CD4-positive, alpha-beta T cell (primary cell): ENCODE measurements at regions not wholly inside any gene's neighbourhood (a gene's known extent, or its start where the extent isn't known, plus 50 kb on each side); places are given as distances from the start of the nearest gene placed in this dataset.

Source experiments
- ATAC-seq: fragments of 200-7000 bp; cut with Tn5 transposase; one replicate; pipeline ENCODE4 v1.10.0; 2022; ENCODE audit warnings: mild to moderate bottlenecking; ENCODE audit not compliant: poor library complexity
- CTCF ChIA-PET: fragments of 350-600 bp; sonication (Branson Sonifier 250); formaldehyde crosslinking; loops from one replicate; lab custom pipeline; 2021; ENCODE audit warnings: antibody characterized with exemption, inconsistent platforms; lab: Charles Lee
- POLR2A ChIA-PET: fragments of 350-600 bp; sonication (Branson Sonifier 250); formaldehyde crosslinking; loops from one replicate; lab custom pipeline; 2021; ENCODE audit warnings: antibody characterized with exemption, inconsistent platforms; lab: Charles Lee
- DNase-seq, 14 experiments: peaks; one replicate each; pipeline ENCODE4 v3.0.0-alpha.2; 2013 to 2020; ENCODE audit warnings: mixed read lengths in 2 of 14
- H3K27ac ChIP-seq, 2 donors: one replicate each; pipeline versions ENCODE4 v1.5.1 to v1.7.0; 2013; ENCODE audit warnings: low read length in 2 of 2, low read depth in 1 of 2, mild to moderate bottlenecking in 1 of 2
- H3K27me3 ChIP-seq, 2 experiments: 1 replicate in 1 of 2; 2 replicates in 1 of 2; pipeline versions ENCODE4 v1.6.1 to v1.7.0; 2013; ENCODE audit warnings: low read length in 2 of 2, control low read depth in 1 of 2, mild to moderate bottlenecking in 1 of 2, moderate library complexity in 1 of 2; ENCODE audit not compliant: insufficient read depth in 2 of 2, control insufficient read depth in 1 of 2
- H3K36me3 ChIP-seq: one replicate; pipeline ENCODE4 v1.6.1; 2013; ENCODE audit warnings: low read length, control low read depth; ENCODE audit not compliant: insufficient read depth
- H3K4me1 ChIP-seq: one replicate; pipeline ENCODE4 v1.6.1; 2013; ENCODE audit warnings: low read length, control low read depth; ENCODE audit not compliant: insufficient read depth
- H3K4me3 ChIP-seq: one replicate; pipeline ENCODE4 v1.5.1; 2013; ENCODE audit warnings: mild to moderate bottlenecking, low read length, moderate library complexity
- H3K9me3 ChIP-seq, 2 experiments: 1 replicate in 1 of 2; 2 replicates in 1 of 2; pipeline versions ENCODE4 v1.6.1 to v1.7.0; 2013; ENCODE audit warnings: low read length in 2 of 2, mild to moderate bottlenecking in 2 of 2, control low read depth in 1 of 2, moderate library complexity in 1 of 2; ENCODE audit not compliant: control insufficient read depth in 1 of 2, insufficient read depth in 1 of 2
- H3K27ac Mint-ChIP-seq: one replicate; pipeline ENCODE4 v1.8.0; 2020; ENCODE audit warnings: mixed read lengths
- H3K27me3 Mint-ChIP-seq: one replicate; pipeline ENCODE4 v1.8.0; 2021; ENCODE audit warnings: mixed read lengths
- H3K36me3 Mint-ChIP-seq: one replicate; pipeline ENCODE4 v1.8.0; 2021; ENCODE audit warnings: low read depth, mixed read lengths
- H3K4me1 Mint-ChIP-seq: one replicate; pipeline ENCODE4 v1.8.0; 2021; ENCODE audit warnings: low read depth, mixed read lengths
- H3K4me3 Mint-ChIP-seq: one replicate; pipeline ENCODE4 v1.8.0; 2020; ENCODE audit warnings: mild to moderate bottlenecking, mixed read lengths
- H3K9me3 Mint-ChIP-seq: one replicate; pipeline ENCODE4 v1.8.0; 2020; ENCODE audit warnings: mixed read lengths
- intact Hi-C, 2 experiments: fragments of 100-400 bp; cut with DNase I in 1 of 2; cut with micrococcal nuclease in 1 of 2; formaldehyde crosslinking; loops; one replicate each; pipeline versions ENCODE4 v1.15.1 to v1.9.0; 2023 to 2025; cut with DNase I, micrococcal nuclease
- TF ChIP-seq, protein P1 (sequence below): fragments of 200-600 bp; IDR thresholded peaks from one replicate; pipeline ENCODE4 v1.8.0; 2022; ENCODE audit warnings: antibody characterized with exemption, mild to moderate bottlenecking

DNA sequence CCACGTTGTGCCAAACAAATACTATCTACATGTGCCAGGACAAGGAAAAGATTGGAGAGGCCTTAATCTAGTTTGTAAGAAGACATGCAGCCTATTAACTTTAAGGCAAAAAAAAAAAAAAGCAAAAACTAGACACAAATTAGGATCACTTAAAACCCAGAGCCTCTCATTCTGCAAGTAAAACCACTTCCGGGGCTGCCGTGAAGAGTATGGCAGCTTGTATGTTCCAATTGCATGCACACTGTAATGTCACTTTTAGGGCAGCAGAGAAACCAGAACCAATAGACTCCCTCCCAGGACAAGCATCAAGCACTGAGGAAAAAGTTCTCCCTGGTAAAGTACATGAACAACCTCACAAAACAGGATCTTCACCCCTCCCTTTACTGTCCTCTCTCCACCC is 70.6 kb downstream of the RSL24D1 start:
- CTCF ChIA-PET, result no interaction called here
- ATAC-seq (no peak), DNase-seq (no peak)
- Mint-ChIP-seq H3K4me3 (no peak overlapping the region), H3K9me3 (peaks cover under 1% of the 10 kb centered on the region), H3K27ac (no peak overlapping the region), H3K27me3 (peaks cover 23% of the 10 kb centered on the region), H3K4me1 (no peaks in the 10 kb centered on the region), H3K36me3 (no peaks in the 10 kb centered on the region)
- Histone ChIP-seq H3K4me1 (no peaks in the 10 kb centered on the region), H3K4me3 (no peak overlapping the region), H3K36me3 (no peaks in the 10 kb centered on the region), H3K9me3 (peaks cover under 1 to 4% of the 10 kb centered on the region in 2 experiments), H3K27me3 (peaks cover 4% of the 10 kb centered on the region in 2 experiments), H3K27ac (no peak overlapping the region)
- TF ChIP-seq, protein P1, sequence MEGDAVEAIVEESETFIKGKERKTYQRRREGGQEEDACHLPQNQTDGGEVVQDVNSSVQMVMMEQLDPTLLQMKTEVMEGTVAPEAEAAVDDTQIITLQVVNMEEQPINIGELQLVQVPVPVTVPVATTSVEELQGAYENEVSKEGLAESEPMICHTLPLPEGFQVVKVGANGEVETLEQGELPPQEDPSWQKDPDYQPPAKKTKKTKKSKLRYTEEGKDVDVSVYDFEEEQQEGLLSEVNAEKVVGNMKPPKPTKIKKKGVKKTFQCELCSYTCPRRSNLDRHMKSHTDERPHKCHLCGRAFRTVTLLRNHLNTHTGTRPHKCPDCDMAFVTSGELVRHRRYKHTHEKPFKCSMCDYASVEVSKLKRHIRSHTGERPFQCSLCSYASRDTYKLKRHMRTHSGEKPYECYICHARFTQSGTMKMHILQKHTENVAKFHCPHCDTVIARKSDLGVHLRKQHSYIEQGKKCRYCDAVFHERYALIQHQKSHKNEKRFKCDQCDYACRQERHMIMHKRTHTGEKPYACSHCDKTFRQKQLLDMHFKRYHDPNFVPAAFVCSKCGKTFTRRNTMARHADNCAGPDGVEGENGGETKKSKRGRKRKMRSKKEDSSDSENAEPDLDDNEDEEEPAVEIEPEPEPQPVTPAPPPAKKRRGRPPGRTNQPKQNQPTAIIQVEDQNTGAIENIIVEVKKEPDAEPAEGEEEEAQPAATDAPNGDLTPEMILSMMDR, result no peak
- intact Hi-C loops, result no loop called here
- POLR2A ChIA-PET, result no interaction called here

DNA sequence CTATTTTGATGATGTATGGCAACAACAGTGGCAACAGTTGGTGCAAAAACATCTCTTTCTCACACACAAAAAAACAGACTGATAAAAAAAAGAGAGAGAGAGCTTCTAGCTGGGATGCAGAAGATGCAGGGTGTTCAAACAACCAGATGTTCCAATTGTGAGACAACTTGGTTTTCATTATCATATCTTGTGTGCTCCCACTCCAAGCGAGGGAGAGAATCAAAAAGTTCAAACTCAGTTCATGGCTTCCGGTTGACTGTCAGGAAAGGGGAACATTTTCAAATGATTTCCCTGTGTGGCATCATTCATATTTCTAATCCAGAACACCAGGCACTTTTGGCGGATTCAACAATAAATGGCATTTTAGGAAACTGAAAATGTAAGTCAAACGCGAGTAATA is 72.1 kb downstream of the RSL24D1 start:
- Histone ChIP-seq H3K27ac (no peak overlapping the region), H3K9me3 (no peaks in the 10 kb centered on the region), H3K27me3 (peaks cover 0 to 4% of the 10 kb centered on the region in 2 experiments), H3K4me1 (no peaks in the 10 kb centered on the region), H3K4me3 (no peak overlapping the region), H3K36me3 (no peaks in the 10 kb centered on the region)
- peaks cover 12% of the 10 kb centered on the region for H3K27me3 Mint-ChIP-seq
- no peaks in the 10 kb centered on the region for H3K36me3 Mint-ChIP-seq
- intact Hi-C loops, result no loop called here
- DNase-seq (no peak), ATAC-seq (no peak)
- no peaks in the 10 kb centered on the region for H3K9me3 Mint-ChIP-seq
- no peak overlapping the region for H3K27ac Mint-ChIP-seq
- TF ChIP-seq, protein P1, result no peak
- CTCF ChIA-PET, result interaction anchor here (0.6 kb wide), 1 partner anchor 85 kb away, joined by 3 read pairs; no protein-coding TSS in a partner anchor
- H3K4me1 Mint-ChIP-seq, result no peaks in the 10 kb centered on the region
- H3K4me3 Mint-ChIP-seq, result no peak overlapping the region
- POLR2A ChIA-PET, result no interaction called here

DNA sequence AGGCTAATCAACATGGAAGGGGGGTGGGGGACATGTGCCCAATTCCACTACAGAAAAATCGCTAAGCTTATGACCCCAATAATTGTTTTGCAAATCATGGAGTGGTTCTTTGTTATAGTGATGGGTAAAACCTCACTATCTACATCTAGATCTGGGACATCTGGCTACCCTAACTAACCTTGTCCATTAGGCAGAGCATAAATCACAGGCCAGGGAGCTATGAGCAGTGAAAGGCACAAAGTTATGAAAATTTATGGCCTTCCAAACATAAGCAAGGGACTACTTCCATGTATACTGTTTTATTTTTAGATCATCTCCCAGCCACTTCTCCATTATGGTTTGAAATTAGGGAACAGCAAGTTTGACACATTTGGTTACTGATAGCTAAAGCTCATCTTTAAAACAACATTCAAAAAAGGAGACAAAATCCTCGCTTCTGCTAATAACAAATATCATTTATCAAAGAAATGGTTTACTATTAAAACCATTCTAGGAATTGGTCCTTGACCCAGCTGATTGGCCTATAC is 78.3 kb downstream of the RSL24D1 start:
- Mint-ChIP-seq H3K27ac (no peak overlapping the region), H3K4me3 (no peak overlapping the region), H3K27me3 (peaks cover 2% of the 10 kb centered on the region), H3K36me3 (no peaks in the 10 kb centered on the region), H3K9me3 (no peaks in the 10 kb centered on the region), H3K4me1 (no peaks in the 10 kb centered on the region)
- intact Hi-C loops, result no loop called here
- Histone ChIP-seq H3K36me3 (no peaks in the 10 kb centered on the region), H3K27ac (no peak overlapping the region), H3K4me3 (no peak overlapping the region), H3K4me1 (no peaks in the 10 kb centered on the region), H3K9me3 (no peaks in the 10 kb centered on the region), H3K27me3 (peaks cover 0 to 2% of the 10 kb centered on the region in 2 experiments)
- ATAC-seq (no peak), DNase-seq (no peak)
- TF ChIP-seq, protein P1, result no peak
- CTCF ChIA-PET, result no interaction called here
- POLR2A ChIA-PET, result no interaction called here
